BJ (cell line): ENCODE measurements at regions not wholly inside any gene's neighbourhood (a gene's known extent, or its start where the extent isn't known, plus 50 kb on each side); places are given as distances from the start of the nearest gene placed in this dataset.

ENCODE experiments used
- CTCF ChIA-PET: fragments of 350-600 bp; formaldehyde crosslinking; extraction: SDS; loops from one replicate; lab custom pipeline; 2021; ENCODE audit warnings: antibody characterized with exemption, inconsistent platforms; lab: Yijun Ruan, JAX
- POLR2A ChIA-PET: fragments of 300-600 bp; sonication (Branson Sonifier 250); formaldehyde crosslinking; extraction: SDS; loops from one replicate; lab custom pipeline; 2021; ENCODE audit warnings: antibody characterized with exemption; lab: Charles Lee
- DNase-seq: peaks from one replicate; pipeline ENCODE4 v3.0.0-alpha.2; 2011; ENCODE audit warnings: low read depth
- H3K27me3 ChIP-seq: 2 replicates; pipeline ENCODE4 v1.6.0; 2011; ENCODE audit warnings: low read length; ENCODE audit not compliant: control insufficient read depth, insufficient read depth
- H3K36me3 ChIP-seq: 2 replicates; pipeline ENCODE4 v1.5.1; 2011; ENCODE audit warnings: low read length; ENCODE audit not compliant: control insufficient read depth, insufficient read depth
- H3K4me3 ChIP-seq: 2 replicates; pipeline ENCODE4 v1.5.1; 2011; ENCODE audit warnings: low read depth, mild to moderate bottlenecking, control low read depth, low read length
- TF ChIP-seq, protein P1 (sequence below): IDR thresholded peaks from 2 replicates; pipeline ENCODE4 v1.5.1; 2011; ENCODE audit warnings: low read depth, mild to moderate bottlenecking, control low read depth, inconsistent platforms, low read length, moderate library complexity; ENCODE audit not compliant: insufficient read depth

DNA sequence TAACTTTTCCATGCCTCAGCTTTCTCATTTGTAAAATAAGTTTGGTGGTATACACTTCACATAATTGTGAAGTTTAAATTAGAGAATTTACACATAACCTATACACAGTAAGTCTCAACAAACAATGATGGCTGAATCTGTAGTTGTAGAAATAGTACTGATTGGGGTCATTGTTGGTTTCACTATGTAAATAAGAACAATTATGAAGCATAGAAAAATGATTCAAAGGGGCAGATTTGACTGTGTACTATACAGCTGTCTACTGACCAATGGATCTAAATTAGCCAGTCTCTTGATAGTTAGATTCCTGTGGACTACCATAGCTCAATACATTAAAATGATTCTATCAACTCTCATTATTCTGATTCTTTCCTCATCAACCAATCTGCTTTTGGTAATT lies 181.1 kb upstream of the STXBP5 start:
- Histone ChIP-seq H3K27me3 (no peaks in the 10 kb centered on the region), H3K36me3 (no peaks in the 10 kb centered on the region), H3K4me3 (no peak overlapping the region)
- POLR2A ChIA-PET, result no interaction called here
- no peak for DNase-seq
- TF ChIP-seq, protein P1, sequence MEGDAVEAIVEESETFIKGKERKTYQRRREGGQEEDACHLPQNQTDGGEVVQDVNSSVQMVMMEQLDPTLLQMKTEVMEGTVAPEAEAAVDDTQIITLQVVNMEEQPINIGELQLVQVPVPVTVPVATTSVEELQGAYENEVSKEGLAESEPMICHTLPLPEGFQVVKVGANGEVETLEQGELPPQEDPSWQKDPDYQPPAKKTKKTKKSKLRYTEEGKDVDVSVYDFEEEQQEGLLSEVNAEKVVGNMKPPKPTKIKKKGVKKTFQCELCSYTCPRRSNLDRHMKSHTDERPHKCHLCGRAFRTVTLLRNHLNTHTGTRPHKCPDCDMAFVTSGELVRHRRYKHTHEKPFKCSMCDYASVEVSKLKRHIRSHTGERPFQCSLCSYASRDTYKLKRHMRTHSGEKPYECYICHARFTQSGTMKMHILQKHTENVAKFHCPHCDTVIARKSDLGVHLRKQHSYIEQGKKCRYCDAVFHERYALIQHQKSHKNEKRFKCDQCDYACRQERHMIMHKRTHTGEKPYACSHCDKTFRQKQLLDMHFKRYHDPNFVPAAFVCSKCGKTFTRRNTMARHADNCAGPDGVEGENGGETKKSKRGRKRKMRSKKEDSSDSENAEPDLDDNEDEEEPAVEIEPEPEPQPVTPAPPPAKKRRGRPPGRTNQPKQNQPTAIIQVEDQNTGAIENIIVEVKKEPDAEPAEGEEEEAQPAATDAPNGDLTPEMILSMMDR, result no peak
- CTCF ChIA-PET, result no interaction called here

DNA sequence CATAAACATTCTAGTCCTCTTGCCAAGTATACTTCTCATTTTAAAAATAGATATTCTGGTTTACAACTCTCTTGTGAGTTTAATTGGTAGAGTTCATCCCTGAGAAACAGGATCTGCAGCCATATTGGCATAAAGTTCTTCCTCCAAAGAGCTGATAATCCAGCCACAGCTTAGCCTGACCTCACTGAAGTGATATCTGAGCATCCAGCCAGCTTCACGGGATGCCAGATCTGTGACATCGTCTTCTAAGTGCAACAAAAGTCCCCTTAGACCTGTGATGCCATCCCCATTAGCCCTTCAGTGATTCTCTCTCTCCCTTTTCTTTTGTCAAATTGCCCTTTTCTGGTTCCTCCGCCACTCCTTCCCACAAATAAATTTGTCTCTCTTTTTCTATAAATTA lies 180.6 kb upstream of the STXBP5 start:
- no peak for DNase-seq
- H3K4me3 ChIP-seq, result no peak overlapping the region
- H3K27me3 ChIP-seq, result no peaks in the 10 kb centered on the region
- TF ChIP-seq, protein P1, result no peak
- ChIA-PET CTCF (no interaction called here), POLR2A (no interaction called here)
- no peaks in the 10 kb centered on the region for H3K36me3 ChIP-seq

- no peaks in the 10 kb centered on the region for H3K27me3 ChIP-seq
- H3K4me3 ChIP-seq, result no peak overlapping the region
- POLR2A ChIA-PET, result no interaction called here
- TF ChIP-seq, protein P1, result no peak
- CTCF ChIA-PET, result no interaction called here
- no peak for DNase-seq
- no peaks in the 10 kb centered on the region for H3K36me3 ChIP-seq
Measured at GRCh38 chr6:147029923-147030322, 174.3 kb upstream of the STXBP5 start.

- TF ChIP-seq, protein P1, result no peak
- DNase-seq, result no peak
- no peaks in the 10 kb centered on the region for H3K27me3 ChIP-seq
- H3K36me3 ChIP-seq, result no peaks in the 10 kb centered on the region
- CTCF ChIA-PET, result no interaction called here
- POLR2A ChIA-PET, result no interaction called here
- no peak overlapping the region for H3K4me3 ChIP-seq
Measured at GRCh38 chr6:147033267-147033666, 170.9 kb upstream of the STXBP5 start.

DNA sequence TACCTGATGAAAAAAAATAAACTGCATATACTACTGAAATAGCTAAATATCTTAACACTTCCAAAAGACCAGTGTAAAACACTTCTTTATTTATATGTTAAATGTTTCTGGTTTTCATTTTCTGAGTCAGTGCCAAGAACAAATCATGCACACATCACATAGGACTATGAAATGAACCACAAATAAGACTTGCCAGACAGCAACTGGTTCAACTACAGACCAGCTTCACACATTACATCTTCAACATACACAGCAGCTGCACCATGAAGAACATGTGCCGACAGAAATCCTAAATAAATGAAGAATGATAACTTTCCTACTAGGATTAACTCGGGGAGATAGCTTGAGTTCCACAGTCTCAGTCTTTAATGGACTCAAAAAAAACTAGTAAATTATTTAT lies 168.3 kb upstream of the STXBP5 start:
- CTCF ChIA-PET, result interaction anchor here (1.1 kb wide), 1 partner anchor 10 kb away, joined by 3 read pairs; no protein-coding TSS in a partner anchor
- TF ChIP-seq, protein P1, result no peak
- H3K4me3 ChIP-seq, result no peak overlapping the region
- H3K36me3 ChIP-seq, result no peaks in the 10 kb centered on the region
- H3K27me3 ChIP-seq, result no peaks in the 10 kb centered on the region
- POLR2A ChIA-PET, result no interaction called here
- no peak for DNase-seq
